ENCODE measurements at regions not wholly inside any gene's neighbourhood (a gene's known extent, or its start where the extent isn't known, plus 50 kb on each side); places are given as distances from the start of the nearest gene placed in this dataset.
"Not testable (repeated sequence)": the region's sequence is repeated elsewhere in the genome, so short reads cannot be mapped to it uniquely, and the experiment has no call there.

DNA sequence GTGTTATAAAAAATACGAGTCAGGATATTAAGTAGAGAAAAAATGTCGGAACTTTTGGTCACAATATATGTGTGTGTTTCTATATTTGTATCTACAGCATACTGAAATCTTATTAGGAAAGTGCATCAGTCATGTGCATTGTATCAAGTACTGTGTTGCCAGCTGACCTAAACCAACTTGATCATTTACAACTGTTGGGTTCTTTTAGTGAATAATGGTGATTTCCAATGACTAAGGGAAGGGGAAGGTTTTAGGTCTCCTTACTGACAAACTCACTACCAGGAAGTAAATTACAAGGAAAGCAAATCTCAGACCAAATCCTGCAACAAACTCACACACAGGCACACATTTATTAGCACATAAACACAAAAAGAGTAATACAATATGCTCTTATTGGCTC, 142.7 kb downstream of the TSEN15 start:
- Histone ChIP-seq H3K27ac (no peak overlapping the region), H3K4me2 (no peak overlapping the region), H3K27me3 (peaks cover 2% of the 10 kb centered on the region), H3K79me2 (no peaks in the 10 kb centered on the region), H3K4me1 (ENCODE audit: insufficient read depth) (peaks cover 17% of the 10 kb centered on the region), H3K9me3 (ENCODE audit: low read depth) (no peaks in the 10 kb centered on the region), H4K20me1 (ENCODE audit: insufficient read depth, poor library complexity, severe bottlenecking) (no peaks in the 10 kb centered on the region), H3K9me2 (replicated peaks; ENCODE audit: insufficient read depth) (no peaks in the 10 kb centered on the region), H3K36me3 (replicated peaks; ENCODE audit: insufficient read depth, low read depth) (no peaks in the 10 kb centered on the region), H3K4me3 (no peak overlapping the region), H2AFZ (no peak overlapping the region)
- 95% methylated on average over 2 of the region's 2 CpGs for WGBS (ENCODE audit: low lambda C conversion rate, missing lambda C conversion rate)
- no peak for DNase-seq (ENCODE audit: low spot score)
- TF ChIP-seq, protein P1, sequence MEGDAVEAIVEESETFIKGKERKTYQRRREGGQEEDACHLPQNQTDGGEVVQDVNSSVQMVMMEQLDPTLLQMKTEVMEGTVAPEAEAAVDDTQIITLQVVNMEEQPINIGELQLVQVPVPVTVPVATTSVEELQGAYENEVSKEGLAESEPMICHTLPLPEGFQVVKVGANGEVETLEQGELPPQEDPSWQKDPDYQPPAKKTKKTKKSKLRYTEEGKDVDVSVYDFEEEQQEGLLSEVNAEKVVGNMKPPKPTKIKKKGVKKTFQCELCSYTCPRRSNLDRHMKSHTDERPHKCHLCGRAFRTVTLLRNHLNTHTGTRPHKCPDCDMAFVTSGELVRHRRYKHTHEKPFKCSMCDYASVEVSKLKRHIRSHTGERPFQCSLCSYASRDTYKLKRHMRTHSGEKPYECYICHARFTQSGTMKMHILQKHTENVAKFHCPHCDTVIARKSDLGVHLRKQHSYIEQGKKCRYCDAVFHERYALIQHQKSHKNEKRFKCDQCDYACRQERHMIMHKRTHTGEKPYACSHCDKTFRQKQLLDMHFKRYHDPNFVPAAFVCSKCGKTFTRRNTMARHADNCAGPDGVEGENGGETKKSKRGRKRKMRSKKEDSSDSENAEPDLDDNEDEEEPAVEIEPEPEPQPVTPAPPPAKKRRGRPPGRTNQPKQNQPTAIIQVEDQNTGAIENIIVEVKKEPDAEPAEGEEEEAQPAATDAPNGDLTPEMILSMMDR (IDR thresholded peaks at IDR 0.05; ENCODE audit: poor library complexity) = no peak
- no peak for TF ChIP-seq EZH2 (IDR thresholded peaks at IDR 0.05; ENCODE audit: borderline replicate concordance)
- no peak for TF ChIP-seq EZH2phosphoT487 (IDR thresholded peaks at IDR 0.05; ENCODE audit: low read depth, severe bottlenecking, unreplicated experiment)

DNA sequence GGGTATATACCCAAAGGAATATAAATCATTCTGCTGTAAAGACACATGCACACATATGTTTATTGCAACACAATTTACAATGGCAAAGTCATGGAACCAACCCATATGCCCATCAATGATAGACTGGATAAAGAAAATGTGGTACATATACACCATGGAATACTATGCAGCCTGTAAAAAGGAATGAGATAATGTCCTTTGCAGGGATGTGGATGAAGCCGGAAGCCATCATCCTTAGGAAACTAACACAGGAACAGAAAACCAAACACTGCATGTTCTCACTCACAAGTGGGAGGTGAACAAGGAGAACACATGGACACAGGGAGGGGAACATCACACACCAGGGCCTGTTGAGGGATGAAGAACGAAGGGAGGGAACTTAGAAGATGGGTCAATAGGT, 144.2 kb downstream of the TSEN15 start:
- H3K4me1 ChIP-seq (ENCODE audit: insufficient read depth) = peaks cover 11% of the 10 kb centered on the region
- H3K79me2 ChIP-seq; H3K36me3 ChIP-seq (replicated peaks; ENCODE audit: insufficient read depth, low read depth); H3K27ac ChIP-seq; H3K9me3 ChIP-seq (ENCODE audit: low read depth); H3K4me2 ChIP-seq; H3K9me2 ChIP-seq (replicated peaks; ENCODE audit: insufficient read depth); H3K27me3 ChIP-seq; H2AFZ ChIP-seq; H4K20me1 ChIP-seq (ENCODE audit: insufficient read depth, poor library complexity, severe bottlenecking); DNase-seq (ENCODE audit: low spot score); H3K4me3 ChIP-seq: not testable (repeated sequence)
- 98% methylated on average over 2 of the region's 2 CpGs for WGBS (ENCODE audit: low lambda C conversion rate, missing lambda C conversion rate)

DNA sequence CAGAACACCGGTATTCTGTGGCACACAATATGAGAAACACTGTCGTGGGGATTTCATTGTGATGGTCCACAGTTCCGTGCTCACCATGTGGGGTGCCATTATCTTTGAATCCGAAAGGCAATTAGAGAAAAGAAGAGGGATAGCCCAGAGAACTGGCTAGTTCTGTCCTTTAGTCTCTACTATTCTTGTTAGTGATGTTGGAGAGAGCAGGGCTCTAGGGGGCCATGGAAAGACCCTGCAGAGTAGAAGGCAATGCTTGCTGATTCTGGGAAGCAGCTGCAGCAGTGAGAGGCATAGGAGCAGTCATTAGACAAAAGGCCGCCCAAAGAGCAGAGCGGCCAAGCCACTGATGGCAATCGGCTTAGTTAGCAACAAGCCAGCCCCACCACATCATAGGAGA, 146.3 kb downstream of the TSEN15 start:
- H3K9me2 ChIP-seq (replicated peaks; ENCODE audit: insufficient read depth) = no peaks in the 10 kb centered on the region
- TF ChIP-seq EZH2 (IDR thresholded peaks at IDR 0.05; ENCODE audit: borderline replicate concordance) = no peak
- TF ChIP-seq, protein P1 (IDR thresholded peaks at IDR 0.05; ENCODE audit: poor library complexity) = no peak
- no peak for TF ChIP-seq EZH2phosphoT487 (IDR thresholded peaks at IDR 0.05; ENCODE audit: low read depth, severe bottlenecking, unreplicated experiment)
- WGBS (ENCODE audit: low lambda C conversion rate, missing lambda C conversion rate) = 88% methylated on average over 7 of the region's 7 CpGs

DNA sequence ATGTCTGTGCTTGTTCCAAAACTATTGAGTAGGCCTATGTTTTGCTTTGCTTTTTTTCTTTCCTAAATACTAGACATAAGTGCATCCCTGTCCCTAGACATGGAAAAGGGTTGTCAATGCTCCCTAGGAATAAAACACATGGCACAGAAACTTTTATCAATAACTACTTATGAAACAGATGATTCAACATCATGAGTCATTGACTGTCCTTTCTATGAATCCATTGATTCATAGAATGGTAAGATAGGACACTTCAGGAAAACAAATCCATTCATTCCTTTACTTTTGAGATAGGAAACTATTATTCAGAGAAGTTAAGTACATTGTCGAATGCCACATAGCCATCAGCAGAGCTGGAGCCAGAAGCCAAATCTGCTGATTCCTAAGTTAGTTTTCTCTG, 147.5 kb downstream of the TSEN15 start:
- Histone ChIP-seq H3K4me1 (ENCODE audit: insufficient read depth) (no peaks in the 10 kb centered on the region), H3K9me3 (ENCODE audit: low read depth) (no peaks in the 10 kb centered on the region), H3K4me3 (no peak overlapping the region), H3K36me3 (replicated peaks; ENCODE audit: insufficient read depth, low read depth) (no peaks in the 10 kb centered on the region), H3K79me2 (no peaks in the 10 kb centered on the region), H3K27ac (no peak overlapping the region), H3K9me2 (replicated peaks; ENCODE audit: insufficient read depth) (no peaks in the 10 kb centered on the region), H3K27me3 (no peaks in the 10 kb centered on the region), H3K4me2 (no peak overlapping the region), H2AFZ (no peak overlapping the region), H4K20me1 (ENCODE audit: insufficient read depth, poor library complexity, severe bottlenecking) (no peaks in the 10 kb centered on the region)
- 88% methylated on average over 1 of the region's 1 CpG for WGBS (ENCODE audit: low lambda C conversion rate, missing lambda C conversion rate)
- TF ChIP-seq, protein P1 (IDR thresholded peaks at IDR 0.05; ENCODE audit: poor library complexity) = no peak
- TF ChIP-seq EZH2 (IDR thresholded peaks at IDR 0.05; ENCODE audit: borderline replicate concordance) = no peak
- TF ChIP-seq EZH2phosphoT487 (IDR thresholded peaks at IDR 0.05; ENCODE audit: low read depth, severe bottlenecking, unreplicated experiment) = no peak
- no peak for DNase-seq (ENCODE audit: low spot score)

More for the DNA sequence above, 146.3 kb downstream of the TSEN15 start:
- Histone ChIP-seq H3K27me3 (no peaks in the 10 kb centered on the region), H3K4me3 (no peak overlapping the region), H3K79me2 (no peaks in the 10 kb centered on the region), H4K20me1 (ENCODE audit: insufficient read depth, poor library complexity, severe bottlenecking) (no peaks in the 10 kb centered on the region), H2AFZ (no peak overlapping the region), H3K9me3 (ENCODE audit: low read depth) (no peaks in the 10 kb centered on the region), H3K36me3 (replicated peaks; ENCODE audit: insufficient read depth, low read depth) (no peaks in the 10 kb centered on the region), H3K27ac (no peak overlapping the region), H3K4me1 (ENCODE audit: insufficient read depth) (no peaks in the 10 kb centered on the region), H3K4me2 (no peak overlapping the region)
- no peak for DNase-seq (ENCODE audit: low spot score)

All from hepatocyte (in vitro differentiated cells).